Mesendoderm (in vitro differentiated cells): ENCODE measurements at regions not wholly inside any gene's neighbourhood (a gene's known extent, or its start where the extent isn't known, plus 50 kb on each side); places are given as distances from the start of the nearest gene placed in this dataset.

Experiments used
- DNase-seq: peaks from one replicate; pipeline ENCODE4 v3.0.0; 2013
- H2AK5ac ChIP-seq: 2 replicates; pipeline ENCODE4 v1.6.1; 2013; ENCODE audit warnings: low read length, inconsistent platforms
- H2BK120ac ChIP-seq: 2 replicates; pipeline ENCODE4 v1.6.1; 2013; ENCODE audit warnings: low read depth, mild to moderate bottlenecking, low read length, moderate library complexity, mixed read lengths
- H2BK15ac ChIP-seq: replicated peaks from 2 replicates; pipeline ENCODE4 v1.6.1; 2013; ENCODE audit warnings: low read depth, mild to moderate bottlenecking, moderate library complexity
- H2BK5ac ChIP-seq: 2 replicates; pipeline ENCODE4 v1.6.1; 2013; ENCODE audit warnings: low read length, inconsistent platforms
- H3K18ac ChIP-seq: 2 replicates; pipeline ENCODE4 v1.6.1; 2013; ENCODE audit warnings: mild to moderate bottlenecking, low read length, mixed read lengths
- H3K23ac ChIP-seq: one replicate; pipeline ENCODE4 v1.6.1; 2013; ENCODE audit warnings: low read length
- H3K27ac ChIP-seq: 2 replicates; pipeline ENCODE4 v1.5.1; 2013; ENCODE audit warnings: low read depth, mild to moderate bottlenecking, inconsistent platforms, low read length, moderate library complexity
- H3K27me3 ChIP-seq: 2 replicates; pipeline ENCODE4 v1.6.1; 2013; ENCODE audit warnings: low read length, control low read depth, mild to moderate bottlenecking, inconsistent platforms; ENCODE audit not compliant: insufficient read depth, poor library complexity
- H3K36me3 ChIP-seq: 2 replicates; pipeline ENCODE4 v1.6.1; 2013; ENCODE audit warnings: low read length, inconsistent platforms; ENCODE audit not compliant: control insufficient read depth, insufficient read depth
- H3K4ac ChIP-seq: one replicate; pipeline ENCODE4 v1.6.1; 2013; ENCODE audit warnings: low read depth, mild to moderate bottlenecking, low read length, moderate library complexity
- H3K4me1 ChIP-seq: 2 replicates; pipeline ENCODE4 v1.6.1; 2013; ENCODE audit warnings: low read depth, low read length, inconsistent platforms; ENCODE audit not compliant: control insufficient read depth
- H3K4me2 ChIP-seq: 2 replicates; pipeline ENCODE4 v1.6.1; 2013; ENCODE audit warnings: low read length
- H3K4me3 ChIP-seq: 2 replicates; pipeline ENCODE4 v1.5.1; 2013; ENCODE audit warnings: mild to moderate bottlenecking, low read length
- H3K56ac ChIP-seq: one replicate; pipeline ENCODE4 v1.6.1; 2013; ENCODE audit warnings: low read length
- H3K79me1 ChIP-seq: 2 replicates; pipeline ENCODE4 v1.6.1; 2013; ENCODE audit warnings: low read length, inconsistent platforms
- H3K79me2 ChIP-seq: 2 replicates; pipeline ENCODE4 v1.6.1; 2013; ENCODE audit warnings: mild to moderate bottlenecking, low read length; ENCODE audit not compliant: control insufficient read depth, insufficient read depth
- H3K9ac ChIP-seq: 2 replicates; pipeline ENCODE4 v1.6.1; 2013; ENCODE audit warnings: low read length, inconsistent platforms
- H4K5ac ChIP-seq: one replicate; pipeline ENCODE4 v1.6.1; 2013; ENCODE audit warnings: low read length
- H4K8ac ChIP-seq: one replicate; pipeline ENCODE4 v1.6.1; 2013; ENCODE audit warnings: low read depth, mild to moderate bottlenecking, control low read depth, low read length, moderate library complexity
- WGBS: extraction: QIAGEN DNeasy Blood & Tissue Kit; methylation state at CpG from one replicate; pipeline ENCODE4 v1.1.7; 2013; ENCODE audit warnings: low lambda C conversion rate, missing lambda C conversion rate; ENCODE audit not compliant: insufficient coverage; ENCODE audit errors: extremely low coverage; 5-methylcytosine and 5-hydroxymethylcytosine counted together

DNA sequence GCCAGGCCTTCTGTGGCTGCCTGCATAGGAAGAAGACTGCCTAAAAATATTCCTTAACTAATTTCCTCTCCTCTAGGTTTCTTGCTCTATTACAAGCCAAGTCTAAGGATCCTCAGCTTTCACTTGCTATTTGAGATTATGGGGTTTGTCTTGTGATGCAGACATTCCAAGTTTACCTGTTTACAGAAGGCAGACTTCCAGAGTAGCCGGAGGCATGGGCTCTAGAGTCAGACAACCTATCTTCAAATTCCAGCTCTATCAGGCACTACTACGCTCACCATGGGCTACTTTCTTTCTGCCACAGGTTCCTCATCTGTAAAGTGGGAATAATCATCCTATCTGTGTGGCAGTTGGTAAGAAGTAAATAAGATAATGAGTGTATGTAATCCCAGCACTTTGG, 95.6 kb upstream of the BCL6 start:
- Histone ChIP-seq H2AK5ac (no peak overlapping the region), H3K18ac (no peak overlapping the region), H2BK120ac (no peak overlapping the region), H2BK5ac (no peak overlapping the region), H3K79me1 (no peaks in the 10 kb centered on the region), H2BK15ac (no peak overlapping the region), H3K36me3 (no peaks in the 10 kb centered on the region), H3K4me3 (no peak overlapping the region), H4K8ac (no peak overlapping the region), H3K23ac (no peak overlapping the region), H3K4me1 (no peaks in the 10 kb centered on the region), H3K27me3 (no peaks in the 10 kb centered on the region), H4K5ac (no peak overlapping the region), H3K56ac (no peak overlapping the region), H3K79me2 (no peaks in the 10 kb centered on the region), H3K4me2 (no peak overlapping the region), H3K27ac (no peak overlapping the region), H3K4ac (no peak overlapping the region), H3K9ac (no peak overlapping the region)
- DNase-seq, result no peak
- WGBS, result no CpG with 5 or more reads among the region's 2 CpGs

DNA sequence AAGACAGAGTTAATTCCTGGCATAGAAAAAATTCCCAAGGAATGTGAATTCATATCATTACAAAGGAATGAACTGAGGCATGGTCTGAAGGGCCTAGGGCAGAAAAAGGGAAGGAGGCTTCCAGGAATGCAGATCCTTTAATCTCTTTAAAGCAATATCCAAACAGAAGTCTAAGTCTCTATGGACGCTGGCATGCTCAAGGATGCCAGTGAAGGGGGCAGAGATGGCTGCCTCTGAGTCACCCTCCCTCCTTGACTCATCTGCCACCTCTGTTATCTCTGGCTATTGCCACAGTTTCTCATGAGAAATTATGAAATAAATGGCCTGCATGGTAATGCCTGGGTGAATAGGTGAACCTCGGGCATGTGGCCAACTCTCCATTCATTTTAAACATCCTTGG, 96.3 kb upstream of the BCL6 start:
- Histone ChIP-seq H2BK120ac (no peak overlapping the region), H3K4me2 (no peak overlapping the region), H3K36me3 (no peaks in the 10 kb centered on the region), H3K79me1 (no peaks in the 10 kb centered on the region), H3K18ac (no peak overlapping the region), H4K5ac (no peak overlapping the region), H3K23ac (no peak overlapping the region), H2BK15ac (no peak overlapping the region), H3K4me3 (no peak overlapping the region), H2AK5ac (no peak overlapping the region), H4K8ac (no peak overlapping the region), H3K9ac (no peak overlapping the region), H3K79me2 (no peaks in the 10 kb centered on the region), H2BK5ac (no peak overlapping the region), H3K27ac (no peak overlapping the region), H3K4me1 (no peaks in the 10 kb centered on the region), H3K27me3 (no peaks in the 10 kb centered on the region), H3K4ac (no peak overlapping the region), H3K56ac (no peak overlapping the region)
- no CpG with 5 or more reads among the region's 2 CpGs for WGBS
- no peak for DNase-seq

DNA sequence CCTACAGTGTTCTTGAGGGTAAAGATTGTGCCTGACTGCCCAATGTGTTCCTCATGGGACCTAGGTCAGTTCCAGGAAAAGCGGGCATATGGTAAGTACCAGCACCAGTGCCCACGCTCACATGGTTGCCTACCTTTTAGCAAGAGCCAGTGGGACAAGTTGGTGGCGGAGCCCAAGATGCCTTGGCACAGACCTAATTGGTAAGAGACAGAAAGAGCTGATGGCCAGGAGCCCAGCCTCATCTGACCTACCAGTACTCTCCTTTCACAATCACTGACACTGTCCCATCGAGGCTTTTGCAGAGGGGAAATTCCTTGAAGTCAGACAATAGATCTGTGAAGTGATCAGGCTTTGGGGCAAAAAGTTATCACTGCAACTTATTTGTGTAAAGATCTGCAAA, 98.4 kb upstream of the BCL6 start:
- no peak overlapping the region for H2AK5ac ChIP-seq
- H4K5ac ChIP-seq, result no peak overlapping the region
- H3K79me1 ChIP-seq, result no peaks in the 10 kb centered on the region
- no peaks in the 10 kb centered on the region for H3K79me2 ChIP-seq
- no CpG with 5 or more reads among the region's 4 CpGs for WGBS
- no peaks in the 10 kb centered on the region for H3K4me1 ChIP-seq
- no peak overlapping the region for H3K4ac ChIP-seq
- no peaks in the 10 kb centered on the region for H3K36me3 ChIP-seq
- H3K18ac ChIP-seq, result no peak overlapping the region
- no peak overlapping the region for H3K9ac ChIP-seq
- no peak overlapping the region for H4K8ac ChIP-seq
- H3K27me3 ChIP-seq, result no peaks in the 10 kb centered on the region
- no peak overlapping the region for H3K56ac ChIP-seq
- no peak overlapping the region for H2BK5ac ChIP-seq
- no peak overlapping the region for H3K4me3 ChIP-seq
- no peak overlapping the region for H2BK15ac ChIP-seq
- H3K27ac ChIP-seq, result no peak overlapping the region
- peak; percentile 16 for DNase-seq
- H3K23ac ChIP-seq, result no peak overlapping the region
- no peak overlapping the region for H2BK120ac ChIP-seq
- H3K4me2 ChIP-seq, result no peak overlapping the region

DNA sequence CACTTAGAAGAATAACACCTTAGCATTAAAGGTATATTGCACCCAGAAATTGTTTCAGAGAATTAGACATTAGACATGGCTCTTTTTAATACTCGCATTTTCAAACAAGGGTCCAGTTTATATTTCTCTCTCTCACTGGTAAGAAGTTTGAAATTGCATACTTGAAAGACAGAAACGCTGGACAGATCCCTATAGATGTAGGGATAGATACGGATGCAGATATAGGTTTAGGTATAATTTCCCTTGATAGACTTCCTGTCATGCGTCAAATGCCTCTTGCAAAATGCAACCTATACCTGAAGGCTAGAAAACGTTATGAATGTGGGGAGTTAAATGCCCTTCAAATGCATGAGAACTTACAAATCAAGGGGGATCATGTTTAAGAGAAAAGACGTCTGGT, 99.4 kb upstream of the BCL6 start:
- DNase-seq, result no peak
- Histone ChIP-seq H3K23ac (no peak overlapping the region), H4K8ac (no peak overlapping the region), H3K4ac (no peak overlapping the region), H2AK5ac (no peak overlapping the region), H3K4me2 (no peak overlapping the region), H3K79me2 (no peaks in the 10 kb centered on the region), H3K18ac (no peak overlapping the region), H3K79me1 (no peaks in the 10 kb centered on the region), H4K5ac (no peak overlapping the region), H3K27me3 (no peaks in the 10 kb centered on the region), H2BK5ac (no peak overlapping the region), H2BK120ac (no peak overlapping the region), H3K36me3 (no peaks in the 10 kb centered on the region), H3K9ac (no peak overlapping the region), H2BK15ac (no peak overlapping the region), H3K27ac (no peak overlapping the region), H3K4me3 (no peak overlapping the region), H3K56ac (no peak overlapping the region), H3K4me1 (no peaks in the 10 kb centered on the region)
- WGBS, result no CpG with 5 or more reads among the region's 6 CpGs

DNA sequence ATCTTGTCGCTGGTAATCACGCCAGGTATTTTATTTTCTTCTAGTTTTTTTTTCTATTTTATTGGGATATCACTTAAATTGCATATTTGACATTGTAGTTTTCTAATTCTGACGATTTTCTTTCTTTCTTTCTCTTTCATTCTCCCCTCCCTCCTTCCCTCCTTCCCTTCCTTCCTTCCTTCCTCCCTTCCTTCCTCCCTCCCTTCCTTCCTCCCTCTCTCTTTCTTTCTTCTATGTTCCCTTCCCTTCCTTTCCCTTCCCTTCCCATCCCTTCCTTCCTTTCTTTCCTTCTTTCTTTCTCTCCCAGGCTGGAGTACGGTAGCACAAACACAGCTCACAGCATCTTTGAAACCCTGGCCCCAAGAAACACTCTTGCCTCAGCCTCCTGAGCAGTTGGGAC, 100.6 kb upstream of the BCL6 start:
- Histone ChIP-seq H3K79me1 (no peaks in the 10 kb centered on the region), H3K36me3 (no peaks in the 10 kb centered on the region), H3K18ac (no peak overlapping the region), H3K4ac (no peak overlapping the region), H2BK5ac (no peak overlapping the region), H3K23ac (no peak overlapping the region), H3K27ac (no peak overlapping the region), H2BK120ac (no peak overlapping the region), H2BK15ac (no peak overlapping the region), H3K9ac (no peak overlapping the region), H3K4me3 (no peak overlapping the region), H4K8ac (no peak overlapping the region), H3K56ac (no peak overlapping the region), H3K4me2 (no peak overlapping the region), H3K79me2 (no peaks in the 10 kb centered on the region), H4K5ac (no peak overlapping the region), H2AK5ac (no peak overlapping the region), H3K27me3 (no peaks in the 10 kb centered on the region), H3K4me1 (no peaks in the 10 kb centered on the region)
- WGBS, result no CpG with 5 or more reads among the region's 4 CpGs
- DNase-seq, result no peak

DNA sequence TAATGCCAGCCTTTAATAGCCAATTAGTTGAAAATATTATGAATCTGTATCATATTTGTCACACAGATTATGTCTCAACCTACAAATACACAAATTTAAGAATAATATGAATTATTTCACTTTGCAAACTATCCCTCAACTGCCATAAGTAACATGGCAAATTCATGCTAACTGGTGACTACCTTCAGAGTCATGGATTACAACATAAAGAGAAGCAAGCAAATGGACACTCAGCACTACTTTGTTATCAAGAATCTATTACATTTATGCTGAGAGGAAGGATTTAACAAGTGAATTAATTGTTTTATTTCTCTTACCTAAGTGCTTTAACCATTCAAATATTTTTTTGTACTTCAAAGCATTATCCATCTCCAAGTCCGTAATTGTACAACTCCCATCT, 103.1 kb upstream of the BCL6 start:
- H3K23ac ChIP-seq, result no peak overlapping the region
- no peak overlapping the region for H3K4me3 ChIP-seq
- H3K9ac ChIP-seq, result no peak overlapping the region
- H3K27me3 ChIP-seq, result no peaks in the 10 kb centered on the region
- H2AK5ac ChIP-seq, result no peak overlapping the region
- H4K8ac ChIP-seq, result no peak overlapping the region
- no peak overlapping the region for H3K27ac ChIP-seq
- no peak overlapping the region for H3K18ac ChIP-seq
- H2BK5ac ChIP-seq, result no peak overlapping the region
- no CpG with 5 or more reads among the region's 1 CpG for WGBS
- H2BK15ac ChIP-seq, result no peak overlapping the region
- no peaks in the 10 kb centered on the region for H3K4me1 ChIP-seq
- H3K79me1 ChIP-seq, result no peaks in the 10 kb centered on the region
- H3K4me2 ChIP-seq, result no peak overlapping the region
- H4K5ac ChIP-seq, result no peak overlapping the region
- no peak overlapping the region for H2BK120ac ChIP-seq
- no peaks in the 10 kb centered on the region for H3K79me2 ChIP-seq
- DNase-seq, result no peak
- H3K4ac ChIP-seq, result no peak overlapping the region
- H3K56ac ChIP-seq, result no peak overlapping the region
- H3K36me3 ChIP-seq, result no peaks in the 10 kb centered on the region
